HG02678 (cell line): ENCODE measurements at regions not wholly inside any gene's neighbourhood (a gene's known extent, or its start where the extent isn't known, plus 50 kb on each side); places are given as distances from the start of the nearest gene placed in this dataset.
"Not testable (repeated sequence)": the region's sequence is repeated elsewhere in the genome, so short reads cannot be mapped to it uniquely, and the experiment has no call there.

ENCODE experiments used
- ATAC-seq: cut with Tn5 transposase; IDR thresholded peaks from one replicate; pipeline ENCODE4 v1.9.1; 2021; ENCODE audit warnings: mild to moderate bottlenecking, moderate library complexity; ENCODE audit not compliant: unreplicated experiment

DNA sequence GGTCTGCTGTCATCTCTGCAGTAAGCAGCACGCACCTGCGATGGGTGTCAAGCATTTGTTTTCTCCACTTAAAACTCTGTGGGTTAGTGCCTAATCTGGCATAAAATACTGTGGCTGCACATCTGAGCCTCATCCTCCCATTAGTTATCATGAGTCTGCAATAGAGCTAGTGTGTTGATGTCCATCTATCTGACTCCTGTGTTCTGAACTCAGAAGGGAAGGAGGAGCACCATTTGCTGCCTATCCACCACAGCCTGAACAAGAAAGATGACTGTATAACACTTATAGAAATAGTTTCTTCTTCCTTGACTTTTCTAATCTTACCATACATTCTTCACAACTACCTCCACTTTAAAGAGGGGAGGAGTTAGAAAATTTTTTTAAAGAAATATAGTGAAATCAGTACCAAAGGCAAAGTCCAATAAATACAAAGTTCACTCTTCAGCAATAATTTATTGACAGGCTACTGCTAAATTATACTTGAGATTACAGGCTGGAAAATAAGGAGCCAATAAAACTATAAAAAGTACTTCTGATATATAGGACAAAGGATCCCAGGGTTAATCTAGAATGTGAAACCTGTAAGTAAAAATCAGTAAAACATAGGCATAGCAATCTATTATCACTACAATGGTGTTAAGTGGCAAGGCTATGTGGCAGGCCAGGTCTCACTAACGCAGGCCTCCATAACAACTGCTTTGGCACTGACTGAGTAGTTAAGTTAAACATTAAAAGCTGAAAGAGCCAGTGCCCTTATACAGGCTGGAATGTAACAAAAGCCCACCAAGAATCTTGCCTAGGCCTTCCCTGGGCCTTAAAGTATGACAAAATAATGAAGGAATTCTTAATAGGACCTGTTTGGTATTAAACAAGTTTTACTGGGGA lies 70.2 kb downstream of the LGALS9C start:
- ATAC-seq, result not testable (repeated sequence)

DNA sequence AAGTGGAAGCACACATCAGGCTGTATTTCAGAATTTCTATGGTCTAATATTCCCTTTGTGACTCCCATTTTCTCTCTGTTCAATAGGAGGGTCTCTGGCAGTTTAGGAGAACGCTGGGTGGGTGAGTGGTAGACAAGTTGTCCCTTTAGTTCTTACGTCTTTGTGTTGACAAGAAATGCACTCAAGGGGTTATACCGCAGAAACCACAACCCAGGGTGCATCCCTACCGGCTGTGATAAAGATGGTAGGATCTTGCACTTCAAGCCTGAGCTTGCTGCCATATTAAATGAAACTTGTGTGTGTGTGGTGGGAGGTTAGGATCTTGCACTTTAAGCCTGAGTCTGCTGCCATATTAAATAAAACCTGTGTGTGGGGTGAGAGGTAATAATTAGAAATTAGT lies 80.5 kb downstream of the LGALS9C start:
- not testable (repeated sequence) for ATAC-seq

DNA sequence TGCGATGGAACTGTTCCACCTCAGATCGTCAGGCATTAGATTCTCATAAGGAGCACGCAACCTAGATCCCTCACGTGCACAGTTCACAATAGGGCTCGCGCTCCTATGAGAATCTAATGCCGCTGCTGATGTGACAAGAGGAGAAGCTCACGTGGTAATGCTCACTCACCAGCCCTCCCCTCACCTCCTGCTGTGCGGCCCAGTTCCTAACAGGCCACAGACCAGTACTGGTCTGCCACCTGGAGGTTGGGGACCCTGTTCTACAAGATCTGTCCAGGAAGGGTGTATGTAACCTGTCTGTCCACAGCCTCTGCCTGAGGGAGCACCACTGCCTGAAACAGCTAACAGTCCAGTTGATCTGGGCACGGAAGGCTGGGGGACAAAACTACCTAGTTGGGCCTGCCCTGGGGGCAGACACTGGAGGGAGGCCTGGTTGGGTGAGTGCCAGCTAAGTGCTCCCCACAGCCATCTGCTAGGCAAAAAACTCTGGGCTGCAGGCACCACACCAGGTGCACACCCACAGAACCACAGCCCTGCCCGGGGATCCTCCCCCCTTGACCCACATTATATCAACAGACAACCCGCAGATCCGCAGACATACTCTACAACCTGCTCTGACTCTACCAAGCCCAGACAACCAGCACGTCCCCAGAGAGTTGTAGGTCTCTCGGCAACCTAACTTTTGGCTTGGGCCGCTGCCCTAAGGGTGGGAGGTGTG lies 80.7 kb downstream of the TBC1D28 start:
- peak; percentile 81 for ATAC-seq

DNA sequence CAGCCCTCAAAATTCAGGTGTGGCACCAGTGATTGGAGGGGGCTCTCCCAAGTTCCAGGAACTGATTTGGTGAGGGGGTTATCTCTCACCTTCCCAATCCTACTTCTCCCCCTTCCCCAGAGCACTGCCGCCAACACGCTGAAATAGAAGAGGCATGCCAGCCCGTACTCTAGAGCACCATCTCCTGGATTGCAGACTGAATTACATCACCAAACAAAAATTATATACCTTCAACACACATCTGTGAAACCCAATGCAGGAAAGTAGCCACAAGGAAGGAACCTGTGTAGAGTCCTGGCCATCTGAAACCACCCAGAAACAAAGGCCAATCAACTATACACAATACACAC lies 80.1 kb downstream of the TBC1D28 start:
- peak; percentile 46 for ATAC-seq

DNA sequence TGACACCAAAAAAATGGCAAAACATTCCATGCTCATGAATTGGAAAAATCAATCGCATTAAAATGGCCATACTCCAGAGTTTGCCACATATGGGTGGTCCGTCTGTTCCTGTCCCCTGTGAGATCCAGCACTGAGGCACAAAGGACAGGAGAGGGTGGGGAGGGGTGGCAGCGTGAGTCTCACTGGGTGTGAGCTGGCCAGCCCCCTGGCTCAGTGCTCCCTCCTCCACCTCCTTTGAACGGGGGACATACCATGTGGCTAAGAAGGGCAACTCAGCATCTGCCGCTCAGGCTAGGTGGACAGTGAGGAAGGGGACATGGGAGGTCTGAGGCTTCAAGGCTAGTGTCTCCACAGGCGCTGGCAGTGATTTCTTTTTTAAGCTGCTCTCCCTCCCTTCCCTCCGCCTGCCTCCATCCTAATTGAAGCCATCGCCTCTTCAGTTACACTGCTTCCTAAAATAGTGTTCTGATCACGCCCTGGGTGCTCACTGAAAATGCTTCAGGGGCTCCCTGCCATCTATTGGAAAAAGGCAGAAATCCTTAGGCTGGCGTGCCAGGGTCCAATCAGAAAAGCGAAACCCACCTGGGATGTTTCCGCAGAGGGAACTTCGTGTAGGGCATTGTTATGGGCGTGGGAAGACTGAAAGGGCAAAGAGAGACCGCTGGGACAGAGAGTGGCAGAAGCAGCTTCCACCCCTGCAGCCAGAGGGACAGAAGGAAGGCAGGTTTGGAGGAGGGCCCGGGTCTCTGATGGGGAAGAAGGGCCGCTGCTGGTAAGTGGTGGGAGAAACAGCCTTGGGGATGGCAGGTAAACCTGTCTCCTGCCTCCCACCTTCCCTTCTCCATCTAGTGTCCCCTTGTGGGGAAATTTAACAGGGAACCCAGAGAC lies 75.8 kb downstream of the TBC1D28 start:
- not testable (repeated sequence) for ATAC-seq

DNA sequence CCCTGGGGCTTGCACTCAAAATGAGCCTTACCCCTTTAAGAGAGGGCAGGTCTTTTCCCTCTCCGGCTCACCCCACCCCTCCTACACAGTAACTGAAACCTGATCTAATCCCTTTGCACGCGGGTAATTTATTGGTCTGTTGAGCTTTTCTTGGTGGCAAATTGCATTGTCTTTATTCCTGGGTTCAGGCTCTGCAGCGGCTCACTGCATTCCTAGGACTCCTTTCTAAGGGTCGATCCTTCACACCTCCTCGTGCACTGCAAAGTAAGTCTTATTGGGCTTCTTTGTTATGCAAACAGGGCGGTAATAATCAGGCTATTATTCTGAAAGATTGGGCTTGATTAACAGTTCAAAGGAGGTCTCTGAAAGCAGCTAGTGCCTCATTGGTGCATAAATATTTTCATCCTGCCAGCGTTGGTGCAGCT lies 74.7 kb downstream of the TBC1D28 start:
- not testable (repeated sequence) for ATAC-seq

DNA sequence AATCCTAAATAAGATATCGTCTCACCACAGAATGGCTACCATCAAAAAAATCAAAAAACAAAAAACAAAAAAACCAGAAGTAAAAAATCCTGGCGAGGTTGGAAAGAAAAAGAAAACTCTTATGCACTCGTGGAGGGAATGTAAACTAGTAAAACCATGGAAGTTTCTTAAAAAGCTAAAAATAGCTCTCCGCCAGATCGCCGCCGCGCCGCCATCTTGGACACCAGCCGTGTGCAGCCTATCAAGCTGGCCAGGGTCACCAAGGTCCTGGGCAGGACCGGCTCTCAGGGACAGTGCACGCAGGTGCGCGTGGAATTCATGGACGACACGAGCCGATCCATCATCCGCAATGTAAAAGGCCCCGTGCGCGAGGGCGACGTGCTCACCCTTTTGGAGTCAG lies 71.7 kb downstream of the TBC1D28 start:
- not testable (repeated sequence) for ATAC-seq

DNA sequence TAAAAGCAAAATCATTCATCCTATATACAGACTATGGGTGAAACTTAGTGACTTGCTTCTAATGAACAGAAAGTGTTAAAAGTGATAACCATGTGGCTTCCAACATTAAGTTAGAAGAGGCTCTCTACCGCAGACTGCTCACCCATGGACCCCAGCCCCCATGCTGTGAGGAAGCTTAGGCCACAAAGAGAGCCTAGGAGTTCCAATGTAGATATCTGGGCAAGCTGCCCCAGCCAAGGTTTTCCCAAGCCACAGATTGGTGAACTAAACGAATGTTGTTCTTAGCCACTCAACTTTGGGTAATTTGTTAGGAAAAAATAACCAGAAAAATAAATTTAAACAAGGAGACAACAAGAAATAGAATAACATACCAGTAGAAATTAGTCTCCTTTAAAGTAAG lies 70.1 kb downstream of the TBC1D28 start:
- ATAC-seq, result not testable (repeated sequence)
